PFSK-1 (cell line): ENCODE measurements at regions not wholly inside any gene's neighbourhood (a gene's known extent, or its start where the extent isn't known, plus 50 kb on each side); places are given as distances from the start of the nearest gene placed in this dataset.

Source experiments
- FOXP2 ChIP-seq: optimal IDR thresholded peaks from 2 replicates; pipeline ENCODE3; 2011; ENCODE audit warnings: borderline replicate concordance, control low read depth, inconsistent platforms; ENCODE audit not compliant: insufficient read depth; ENCODE audit errors: extremely low read length, extremely low read depth
- POLR2AphosphoS5 ChIP-seq: IDR thresholded peaks from 2 replicates; pipeline ENCODE4 v1.6.1; 2012; ENCODE audit warnings: low read depth, mild to moderate bottlenecking, control low read depth, low read length, moderate library complexity
- SIN3A ChIP-seq: IDR thresholded peaks from 2 replicates; pipeline ENCODE4 v1.6.1; 2012; ENCODE audit warnings: mild to moderate bottlenecking, low read length, moderate library complexity, borderline replicate concordance; ENCODE audit not compliant: insufficient read depth
- TAF1 ChIP-seq: IDR thresholded peaks from 2 replicates; pipeline ENCODE4 v1.6.1; 2012; ENCODE audit warnings: low read length, control low read depth, borderline replicate concordance; ENCODE audit not compliant: insufficient read depth
- TF ChIP-seq, protein P1 (sequence below), 2 experiments: IDR thresholded peaks; 2 replicates each; pipeline versions ENCODE4 v1.6.1 to v1.8.0; 2011 to 2012; ENCODE audit warnings: low read depth in 2 of 2, low read length in 2 of 2, control low read depth in 1 of 2, inconsistent platforms in 1 of 2, mild to moderate bottlenecking in 1 of 2, moderate library complexity in 1 of 2; ENCODE audit not compliant: insufficient read depth in 1 of 2

DNA sequence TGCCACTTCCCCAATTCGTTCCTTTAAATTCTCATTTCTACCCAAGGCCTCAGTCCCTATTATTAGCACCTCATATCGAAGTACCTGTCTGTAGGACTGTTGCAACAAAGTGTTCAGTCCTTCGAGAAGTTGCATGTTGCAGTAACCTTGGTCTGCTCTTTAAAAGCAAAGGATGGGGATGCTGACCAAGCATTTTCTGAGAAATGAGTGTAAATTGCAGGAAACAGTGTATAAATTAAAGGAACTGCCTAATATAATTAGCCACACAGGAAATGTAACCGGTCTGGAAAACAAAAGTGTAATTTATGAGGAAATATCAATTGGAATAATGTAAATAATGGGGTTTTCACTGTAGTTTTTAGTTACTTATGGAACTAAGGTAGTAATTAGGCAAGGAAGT is 261.9 kb upstream of the ARID1B start:
- TF ChIP-seq TAF1: no peak
- TF ChIP-seq, protein P1, sequence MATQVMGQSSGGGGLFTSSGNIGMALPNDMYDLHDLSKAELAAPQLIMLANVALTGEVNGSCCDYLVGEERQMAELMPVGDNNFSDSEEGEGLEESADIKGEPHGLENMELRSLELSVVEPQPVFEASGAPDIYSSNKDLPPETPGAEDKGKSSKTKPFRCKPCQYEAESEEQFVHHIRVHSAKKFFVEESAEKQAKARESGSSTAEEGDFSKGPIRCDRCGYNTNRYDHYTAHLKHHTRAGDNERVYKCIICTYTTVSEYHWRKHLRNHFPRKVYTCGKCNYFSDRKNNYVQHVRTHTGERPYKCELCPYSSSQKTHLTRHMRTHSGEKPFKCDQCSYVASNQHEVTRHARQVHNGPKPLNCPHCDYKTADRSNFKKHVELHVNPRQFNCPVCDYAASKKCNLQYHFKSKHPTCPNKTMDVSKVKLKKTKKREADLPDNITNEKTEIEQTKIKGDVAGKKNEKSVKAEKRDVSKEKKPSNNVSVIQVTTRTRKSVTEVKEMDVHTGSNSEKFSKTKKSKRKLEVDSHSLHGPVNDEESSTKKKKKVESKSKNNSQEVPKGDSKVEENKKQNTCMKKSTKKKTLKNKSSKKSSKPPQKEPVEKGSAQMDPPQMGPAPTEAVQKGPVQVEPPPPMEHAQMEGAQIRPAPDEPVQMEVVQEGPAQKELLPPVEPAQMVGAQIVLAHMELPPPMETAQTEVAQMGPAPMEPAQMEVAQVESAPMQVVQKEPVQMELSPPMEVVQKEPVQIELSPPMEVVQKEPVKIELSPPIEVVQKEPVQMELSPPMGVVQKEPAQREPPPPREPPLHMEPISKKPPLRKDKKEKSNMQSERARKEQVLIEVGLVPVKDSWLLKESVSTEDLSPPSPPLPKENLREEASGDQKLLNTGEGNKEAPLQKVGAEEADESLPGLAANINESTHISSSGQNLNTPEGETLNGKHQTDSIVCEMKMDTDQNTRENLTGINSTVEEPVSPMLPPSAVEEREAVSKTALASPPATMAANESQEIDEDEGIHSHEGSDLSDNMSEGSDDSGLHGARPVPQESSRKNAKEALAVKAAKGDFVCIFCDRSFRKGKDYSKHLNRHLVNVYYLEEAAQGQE (IDR thresholded peaks at IDR 0.05; ENCODE audit: insufficient read depth in 1 of 2, low read depth in 2 of 2, low read length in 2 of 2): no peak
- no peak for TF ChIP-seq SIN3A
- no peak for TF ChIP-seq POLR2AphosphoS5
- TF ChIP-seq FOXP2: no peak

DNA sequence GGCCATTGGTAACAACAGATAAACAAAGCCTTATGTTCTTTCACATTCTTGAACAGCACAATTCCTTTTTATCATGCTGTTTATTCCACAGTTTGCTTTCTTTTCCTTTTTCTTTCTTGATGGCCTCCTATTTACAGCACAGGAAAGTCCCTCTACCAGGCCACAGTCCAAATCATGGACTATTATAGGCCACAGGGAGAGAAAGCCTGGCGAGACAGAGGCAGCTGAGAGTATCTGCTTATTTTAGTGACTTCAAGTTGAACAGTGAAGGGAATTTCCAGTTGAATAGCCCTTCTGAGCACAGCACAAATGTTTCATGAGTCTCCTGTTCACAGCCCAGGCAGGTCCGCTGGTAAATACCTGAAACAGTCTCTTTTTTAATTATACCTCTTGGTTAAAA is 263.7 kb upstream of the ARID1B start:
- TF ChIP-seq, protein P1 (IDR thresholded peaks at IDR 0.05; ENCODE audit: insufficient read depth in 1 of 2, low read depth in 2 of 2, low read length in 2 of 2): no peak
- TF ChIP-seq SIN3A (no peak), TAF1 (no peak), POLR2AphosphoS5 (no peak), FOXP2 (no peak)

DNA sequence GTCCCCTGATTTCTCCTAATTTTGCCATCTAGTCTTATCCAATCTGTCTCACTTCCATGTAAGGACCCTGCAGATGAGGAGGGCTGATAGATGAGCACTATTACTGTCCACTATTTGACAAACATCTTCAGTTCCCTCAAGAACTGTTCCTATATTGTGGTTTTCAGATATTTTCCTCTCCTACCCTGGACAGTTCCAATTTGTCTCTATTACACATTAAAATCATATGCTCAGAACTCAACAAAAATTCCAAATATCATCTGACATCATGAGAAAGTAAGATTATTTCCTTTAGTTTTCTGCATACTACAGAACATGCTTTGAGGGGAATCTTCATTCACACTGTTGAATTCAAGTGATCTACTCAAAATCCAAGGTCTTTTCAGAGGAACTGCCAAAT is 265.6 kb upstream of the ARID1B start:
- TF ChIP-seq, protein P1 (IDR thresholded peaks at IDR 0.05; ENCODE audit: insufficient read depth in 1 of 2, low read depth in 2 of 2, low read length in 2 of 2): peak in 1 of 2 experiments; percentile 41; a peak in 1 of 4 replicates
- no peak for TF ChIP-seq TAF1

DNA sequence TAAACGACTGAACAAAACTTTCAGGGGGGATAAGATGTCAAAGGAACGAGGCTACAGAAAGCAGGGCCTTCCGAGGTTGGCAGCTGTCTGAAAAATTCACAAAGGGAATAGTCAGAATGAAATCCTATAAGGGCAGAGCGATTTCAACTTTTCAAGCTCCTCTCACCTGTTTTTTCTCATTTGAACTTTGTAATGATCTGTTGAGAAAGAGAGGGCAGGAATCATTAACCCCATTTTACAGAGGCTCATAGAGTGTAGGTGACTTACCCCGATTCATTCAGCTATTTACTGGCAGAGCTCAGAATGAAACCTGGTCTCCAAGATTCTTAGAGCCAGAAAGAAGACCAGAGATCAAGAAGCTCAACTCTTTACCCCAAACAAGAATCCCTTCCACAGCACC is 266.1 kb upstream of the ARID1B start:
- TF ChIP-seq, protein P1 (IDR thresholded peaks at IDR 0.05; ENCODE audit: insufficient read depth in 1 of 2, low read depth in 2 of 2, low read length in 2 of 2): no peak
- no peak for TF ChIP-seq SIN3A
- TF ChIP-seq TAF1: no peak
- TF ChIP-seq FOXP2: no peak
- TF ChIP-seq POLR2AphosphoS5: no peak

DNA sequence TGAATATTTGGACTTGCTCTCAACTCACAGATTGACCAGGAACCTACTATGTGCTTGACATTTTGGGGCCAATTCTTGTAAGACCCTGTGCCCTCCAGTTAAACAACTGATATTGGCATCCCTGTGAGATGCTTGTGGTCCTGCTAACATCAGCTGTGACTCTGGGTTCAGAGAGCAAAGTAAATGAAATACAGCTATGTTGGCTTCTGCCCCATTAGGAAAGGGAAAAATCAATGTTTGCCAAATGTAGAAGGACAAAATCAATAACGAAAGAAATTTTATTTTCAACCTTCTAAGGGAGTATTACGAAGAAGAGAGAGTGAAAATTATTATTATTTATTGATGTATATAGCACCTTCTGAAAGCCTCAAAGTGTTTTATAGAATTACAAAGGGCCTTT is 266.9 kb upstream of the ARID1B start:
- no peak for TF ChIP-seq TAF1
